ENCODE measurements at regions not wholly inside any gene's neighbourhood (a gene's known extent, or its start where the extent isn't known, plus 50 kb on each side); places are given as distances from the start of the nearest gene placed in this dataset.

GRCh38 chr10:108436096-108436495, 1271.6 kb upstream of the SORCS1 start:
- no peak overlapping the region for H3K27ac Mint-ChIP-seq
- H3K36me3 Mint-ChIP-seq (ENCODE audit: low read depth): no peaks in the 10 kb centered on the region
- ChIA-PET POLR2A (no interaction called here), CTCF (no interaction called here)
- no peak for ATAC-seq
- no peaks in the 10 kb centered on the region for H3K9me3 Mint-ChIP-seq (ENCODE audit: insufficient read depth)
- H3K4me1 Mint-ChIP-seq (ENCODE audit: low read depth): no peaks in the 10 kb centered on the region
- no peak overlapping the region for H3K4me3 Mint-ChIP-seq
- H3K27me3 Mint-ChIP-seq (ENCODE audit: low read depth): no peaks in the 10 kb centered on the region
- DNase-seq: no peak

- Mint-ChIP-seq H3K4me3 (no peak overlapping the region), H3K36me3 (ENCODE audit: low read depth) (no peaks in the 10 kb centered on the region), H3K9me3 (ENCODE audit: insufficient read depth) (no peaks in the 10 kb centered on the region), H3K27ac (no peak overlapping the region), H3K27me3 (ENCODE audit: low read depth) (no peaks in the 10 kb centered on the region), H3K4me1 (ENCODE audit: low read depth) (no peaks in the 10 kb centered on the region)
- no peak for ATAC-seq
- no peak for DNase-seq
- ChIA-PET CTCF (no interaction called here), POLR2A (no interaction called here)
Observed at GRCh38 chr10:108434559-108435252, 1270.2 kb upstream of the SORCS1 start.

- ATAC-seq (no peak), DNase-seq (no peak)
- Mint-ChIP-seq H3K9me3 (ENCODE audit: insufficient read depth) (peaks cover 6% of the 10 kb centered on the region), H3K4me3 (no peak overlapping the region), H3K4me1 (ENCODE audit: low read depth) (no peaks in the 10 kb centered on the region), H3K36me3 (ENCODE audit: low read depth) (no peaks in the 10 kb centered on the region), H3K27me3 (ENCODE audit: low read depth) (no peaks in the 10 kb centered on the region), H3K27ac (no peak overlapping the region)
- ChIA-PET CTCF (no interaction called here), POLR2A (no interaction called here)
Observed at GRCh38 chr10:108427146-108427545, 1262.6 kb upstream of the SORCS1 start.

- Mint-ChIP-seq H3K27me3 (ENCODE audit: low read depth) (no peaks in the 10 kb centered on the region), H3K27ac (no peak overlapping the region), H3K36me3 (ENCODE audit: low read depth) (no peaks in the 10 kb centered on the region), H3K4me1 (ENCODE audit: low read depth) (no peaks in the 10 kb centered on the region), H3K9me3 (ENCODE audit: insufficient read depth) (peaks cover 6% of the 10 kb centered on the region), H3K4me3 (no peak overlapping the region)
- DNase-seq (no peak), ATAC-seq (no peak)
- ChIA-PET CTCF (no interaction called here), POLR2A (no interaction called here)
Observed at GRCh38 chr10:108425283-108425964, 1260.9 kb upstream of the SORCS1 start.

- no peaks in the 10 kb centered on the region for H3K27me3 Mint-ChIP-seq (ENCODE audit: low read depth)
- CTCF ChIA-PET: no interaction called here
- H3K36me3 Mint-ChIP-seq (ENCODE audit: low read depth): no peaks in the 10 kb centered on the region
- H3K27ac Mint-ChIP-seq: no peak overlapping the region
- DNase-seq (no peak), ATAC-seq (no peak)
- H3K9me3 Mint-ChIP-seq (ENCODE audit: insufficient read depth): peaks cover 6% of the 10 kb centered on the region
- POLR2A ChIA-PET: no interaction called here
- no peaks in the 10 kb centered on the region for H3K4me1 Mint-ChIP-seq (ENCODE audit: low read depth)
- H3K4me3 Mint-ChIP-seq: no peak overlapping the region
Observed at GRCh38 chr10:108424656-108425055, 1260.2 kb upstream of the SORCS1 start.

- CTCF ChIA-PET: no interaction called here
- ATAC-seq (no peak), DNase-seq (no peak)
- no peak overlapping the region for H3K27ac Mint-ChIP-seq
- POLR2A ChIA-PET: no interaction called here
- H3K9me3 Mint-ChIP-seq (ENCODE audit: insufficient read depth): peaks cover 6% of the 10 kb centered on the region
- no peaks in the 10 kb centered on the region for H3K27me3 Mint-ChIP-seq (ENCODE audit: low read depth)
- no peaks in the 10 kb centered on the region for H3K36me3 Mint-ChIP-seq (ENCODE audit: low read depth)
- no peak overlapping the region for H3K4me3 Mint-ChIP-seq
- no peaks in the 10 kb centered on the region for H3K4me1 Mint-ChIP-seq (ENCODE audit: low read depth)
Observed at GRCh38 chr10:108422286-108422685, 1257.8 kb upstream of the SORCS1 start.

GRCh38 chr10:108421266-108421665, 1256.8 kb upstream of the SORCS1 start:
- Mint-ChIP-seq H3K27ac (no peak overlapping the region), H3K27me3 (ENCODE audit: low read depth) (no peaks in the 10 kb centered on the region), H3K9me3 (ENCODE audit: insufficient read depth) (peaks cover 6% of the 10 kb centered on the region), H3K36me3 (ENCODE audit: low read depth) (no peaks in the 10 kb centered on the region), H3K4me1 (ENCODE audit: low read depth) (no peaks in the 10 kb centered on the region), H3K4me3 (no peak overlapping the region)
- ATAC-seq (no peak), DNase-seq (no peak)
- ChIA-PET CTCF (no interaction called here), POLR2A (no interaction called here)

- H3K36me3 Mint-ChIP-seq (ENCODE audit: low read depth): no peaks in the 10 kb centered on the region
- ATAC-seq (no peak), DNase-seq (no peak)
- POLR2A ChIA-PET: no interaction called here
- H3K4me1 Mint-ChIP-seq (ENCODE audit: low read depth): no peaks in the 10 kb centered on the region
- H3K27ac Mint-ChIP-seq: no peak overlapping the region
- no peaks in the 10 kb centered on the region for H3K27me3 Mint-ChIP-seq (ENCODE audit: low read depth)
- CTCF ChIA-PET: no interaction called here
- H3K9me3 Mint-ChIP-seq (ENCODE audit: insufficient read depth): no peaks in the 10 kb centered on the region
- no peak overlapping the region for H3K4me3 Mint-ChIP-seq
Observed at GRCh38 chr10:108413954-108414353, 1249.4 kb upstream of the SORCS1 start.

- ChIA-PET CTCF (no interaction called here), POLR2A (no interaction called here)
- no peaks in the 10 kb centered on the region for H3K9me3 Mint-ChIP-seq (ENCODE audit: insufficient read depth)
Observed at GRCh38 chr10:108412323-108412722, 1247.8 kb upstream of the SORCS1 start.

GRCh38 chr10:108411894-108412293, 1247.4 kb upstream of the SORCS1 start:
- Mint-ChIP-seq H3K27me3 (ENCODE audit: low read depth) (no peaks in the 10 kb centered on the region), H3K9me3 (ENCODE audit: insufficient read depth) (no peaks in the 10 kb centered on the region), H3K4me1 (ENCODE audit: low read depth) (no peaks in the 10 kb centered on the region), H3K36me3 (ENCODE audit: low read depth) (no peaks in the 10 kb centered on the region), H3K27ac (no peak overlapping the region), H3K4me3 (no peak overlapping the region)
- CTCF ChIA-PET: no interaction called here
- ATAC-seq (no peak), DNase-seq (no peak)
- POLR2A ChIA-PET: no interaction called here

More at GRCh38 chr10:108412323-108412722, 1247.8 kb upstream of the SORCS1 start:
- Mint-ChIP-seq H3K36me3 (ENCODE audit: low read depth) (no peaks in the 10 kb centered on the region), H3K27me3 (ENCODE audit: low read depth) (no peaks in the 10 kb centered on the region), H3K4me3 (no peak overlapping the region), H3K4me1 (ENCODE audit: low read depth) (no peaks in the 10 kb centered on the region), H3K27ac (no peak overlapping the region)
- no peak for DNase-seq
- ATAC-seq: no peak

- H3K4me3 Mint-ChIP-seq: no peak overlapping the region
- H3K27me3 Mint-ChIP-seq (ENCODE audit: low read depth): no peaks in the 10 kb centered on the region
- POLR2A ChIA-PET: no interaction called here
Observed at GRCh38 chr10:108411206-108411605, 1246.7 kb upstream of the SORCS1 start.

GRCh38 chr10:108410236-108410635, 1245.7 kb upstream of the SORCS1 start:
- no peaks in the 10 kb centered on the region for H3K36me3 Mint-ChIP-seq (ENCODE audit: low read depth)
- no peak overlapping the region for H3K4me3 Mint-ChIP-seq
- H3K27ac Mint-ChIP-seq: no peak overlapping the region
- ATAC-seq: no peak
- H3K4me1 Mint-ChIP-seq (ENCODE audit: low read depth): no peaks in the 10 kb centered on the region
- DNase-seq: no peak
- ChIA-PET CTCF (no interaction called here), POLR2A (no interaction called here)
- H3K9me3 Mint-ChIP-seq (ENCODE audit: insufficient read depth): no peaks in the 10 kb centered on the region
- H3K27me3 Mint-ChIP-seq (ENCODE audit: low read depth): no peaks in the 10 kb centered on the region

More at GRCh38 chr10:108411206-108411605, 1246.7 kb upstream of the SORCS1 start:
- ATAC-seq (no peak), DNase-seq (no peak)
- Mint-ChIP-seq H3K9me3 (ENCODE audit: insufficient read depth) (no peaks in the 10 kb centered on the region), H3K36me3 (ENCODE audit: low read depth) (no peaks in the 10 kb centered on the region), H3K27ac (no peak overlapping the region), H3K4me1 (ENCODE audit: low read depth) (no peaks in the 10 kb centered on the region)
- CTCF ChIA-PET: no interaction called here

- ChIA-PET CTCF (no interaction called here), POLR2A (no interaction called here)
- H3K27ac Mint-ChIP-seq: no peak overlapping the region
- ATAC-seq: no peak
- H3K4me1 Mint-ChIP-seq (ENCODE audit: low read depth): no peaks in the 10 kb centered on the region
- no peaks in the 10 kb centered on the region for H3K36me3 Mint-ChIP-seq (ENCODE audit: low read depth)
- H3K4me3 Mint-ChIP-seq: no peak overlapping the region
- H3K27me3 Mint-ChIP-seq (ENCODE audit: low read depth): no peaks in the 10 kb centered on the region
- H3K9me3 Mint-ChIP-seq (ENCODE audit: insufficient read depth): peaks cover 5% of the 10 kb centered on the region
- DNase-seq: no peak
Observed at GRCh38 chr10:108409306-108409705, 1244.8 kb upstream of the SORCS1 start.

Measured in activated CD8-positive, alpha-beta T cell treated with anti-CD3 and anti-CD28 coated beads, Interleukin-2, amount 10 ng/mL, durations not matched to agents 7 days and 5 days (primary cell).